Stimulated activated CD8-positive, alpha-beta memory T cell treated with anti-CD3 and anti-CD28 coated beads, Interleukin-15, amount 100 ng/mL, for 48 hours (primary cell): ENCODE measurements at regions not wholly inside any gene's neighbourhood (a gene's known extent, or its start where the extent isn't known, plus 50 kb on each side); places are given as distances from the start of the nearest gene placed in this dataset.
A peak's percentile ranks its signal among the peaks of the same experiment; 100 is the strongest.

Source experiments
- DNase-seq, 2 donors: peaks; one replicate each; pipeline ENCODE4 v3.0.0-alpha.2; 2020; ENCODE audit warnings: low read depth in 2 of 2

DNA sequence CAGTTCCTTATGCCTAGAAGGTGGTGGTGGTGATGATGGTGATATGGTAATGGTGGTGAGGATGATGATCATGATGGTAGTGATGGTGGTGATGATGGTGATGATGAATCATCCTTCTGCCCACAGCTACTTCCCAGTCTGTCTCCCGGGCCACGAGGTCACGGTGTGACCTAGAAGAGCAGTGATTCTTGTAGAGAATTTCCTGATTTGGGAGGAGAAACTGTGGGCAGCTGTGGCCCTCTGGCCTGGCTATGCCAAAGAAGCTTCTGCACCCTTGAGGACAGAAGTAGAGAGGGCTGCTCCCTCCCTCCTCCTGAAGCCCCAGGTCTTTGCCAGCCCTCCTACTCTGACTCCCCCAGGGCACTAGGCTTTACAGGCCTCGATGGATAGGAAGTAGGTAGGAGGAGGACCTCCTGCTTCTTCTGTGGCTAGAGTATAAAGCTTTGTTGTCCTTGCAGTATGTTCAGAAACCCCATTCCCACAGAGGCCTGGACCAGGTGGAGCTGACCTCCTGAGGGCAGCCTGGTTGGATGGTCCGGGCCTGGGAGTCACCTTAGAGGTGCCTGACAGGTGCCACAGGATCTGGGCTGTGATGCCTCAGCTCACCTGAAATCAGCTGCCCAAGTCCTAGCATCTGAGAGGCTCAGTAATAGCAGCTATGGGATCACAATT lies 57.9 kb upstream of the EPAS1 start:
- DNase-seq: no peak

DNA sequence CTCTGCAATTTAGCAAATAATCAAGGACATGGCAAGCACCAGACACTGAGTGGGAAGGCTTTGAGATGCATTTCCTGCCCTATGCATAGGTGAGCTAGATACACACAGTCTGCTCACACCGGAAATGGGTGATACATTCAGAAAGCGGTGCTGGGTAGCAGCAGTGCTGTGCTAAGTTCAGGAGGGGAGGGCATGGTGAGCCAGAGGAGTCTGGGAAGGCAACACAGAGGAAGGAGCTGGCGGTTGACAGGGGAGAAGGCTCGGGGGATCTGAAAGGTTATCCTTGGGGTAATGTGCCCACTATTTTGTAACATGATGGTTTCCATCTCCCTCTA lies 57.4 kb upstream of the EPAS1 start:
- peak; percentile 31 to 54 for DNase-seq

DNA sequence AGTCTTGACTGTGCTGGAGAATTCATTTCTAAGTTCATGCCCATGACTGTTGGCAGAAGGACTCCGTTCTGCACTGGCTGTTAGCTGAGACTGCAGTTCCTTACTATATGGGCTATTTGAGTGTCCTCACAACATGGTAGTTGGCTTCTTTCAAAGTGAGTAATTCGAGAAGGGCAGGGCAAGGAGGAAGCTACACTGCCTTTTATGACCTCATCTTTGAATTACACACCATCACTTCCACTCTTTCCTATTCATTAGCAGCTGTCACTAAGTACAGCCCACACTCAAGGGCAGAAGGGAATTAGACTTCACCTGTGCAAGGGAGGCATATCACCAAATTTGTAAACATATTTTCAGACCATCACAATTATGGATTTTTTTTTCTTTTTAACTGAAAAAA lies 55.9 kb upstream of the EPAS1 start:
- no peak for DNase-seq

DNA sequence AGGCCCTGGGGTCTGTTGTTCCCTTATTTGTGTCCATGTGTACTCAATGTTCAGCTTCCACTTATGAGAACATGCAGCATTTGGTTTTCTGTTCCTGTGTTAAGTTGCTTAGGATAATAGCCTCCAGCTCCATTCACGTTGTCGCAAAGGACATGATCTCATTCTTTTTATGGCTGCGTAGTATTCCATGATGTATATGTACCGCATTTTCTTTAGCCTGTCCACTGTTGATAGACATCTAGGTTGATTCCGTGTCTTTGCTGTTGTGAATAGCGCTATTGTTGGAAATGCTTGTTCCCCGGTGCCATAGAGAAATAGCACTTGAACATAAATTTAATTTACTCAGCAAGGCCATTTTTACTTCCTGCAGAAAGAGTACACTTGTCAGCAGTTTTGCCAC lies 51.3 kb upstream of the EPAS1 start:
- DNase-seq: no peak

DNA sequence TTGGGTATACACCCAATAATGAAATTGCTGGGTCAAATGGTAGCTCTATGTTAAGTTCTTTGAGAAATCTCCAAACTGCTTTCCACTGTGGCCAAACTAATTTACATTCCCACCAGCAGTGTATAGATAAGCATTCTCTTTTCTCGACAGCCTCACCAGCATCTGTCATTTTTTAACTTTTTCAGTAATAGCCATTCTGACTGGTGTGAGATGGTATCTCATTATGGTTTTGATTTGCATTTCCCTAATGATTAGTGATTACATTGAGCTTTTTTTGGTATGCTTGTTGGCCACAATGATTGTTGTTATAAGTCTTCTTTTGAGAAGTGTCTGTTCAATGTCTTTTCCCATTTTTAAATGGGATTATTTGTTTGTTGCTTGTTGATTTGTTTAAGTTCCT lies 50.4 kb upstream of the EPAS1 start:
- no peak for DNase-seq
